Stimulated activated CD4-positive, alpha-beta T cell treated with anti-CD3 and anti-CD28 coated beads, Interleukin-15, amount 100 ng/mL, for 48 hours (primary cell): ENCODE measurements at regions not wholly inside any gene's neighbourhood (a gene's known extent, or its start where the extent isn't known, plus 50 kb on each side); places are given as distances from the start of the nearest gene placed in this dataset.

Experiments
- DNase-seq, 2 donors: peaks; one replicate each; pipeline ENCODE4 v3.0.0-alpha.2; 2020; ENCODE audit warnings: low read depth in 2 of 2

- DNase-seq = no peak
These were observed 52.9 kb upstream of the RGS1 start for GRCh38 chr1:192522673-192523072.

GRCh38 chr1:192524223-192524622 is 51.4 kb upstream of the RGS1 start:
- DNase-seq = no peak
